Bronchial epithelial cell (primary cell): ENCODE measurements at regions not wholly inside any gene's neighbourhood (a gene's known extent, or its start where the extent isn't known, plus 50 kb on each side); places are given as distances from the start of the nearest gene placed in this dataset.
A peak's percentile ranks its signal among the peaks of the same experiment; 100 is the strongest.
"Not testable (repeated sequence)": the region's sequence is repeated elsewhere in the genome, so short reads cannot be mapped to it uniquely, and the experiment has no call there.

ENCODE experiments used
- DNase-seq: peaks from one replicate; pipeline ENCODE4 v3.0.0-alpha.2; 2010; ENCODE audit warnings: low read depth
- FAIRE-seq: peaks from 2 replicates; lab custom pipeline; 2011; peaks lifted over from hg19 to GRCh38; lab: Jason Lieb, UNC
- H3K27me3 ChIP-seq: 2 replicates; pipeline ENCODE4 v1.5.1; 2011; ENCODE audit warnings: low read length; ENCODE audit not compliant: control insufficient read depth, insufficient read depth
- H3K36me3 ChIP-seq: 2 replicates; pipeline ENCODE4 v1.5.1; 2011; ENCODE audit warnings: low read length; ENCODE audit not compliant: control insufficient read depth, insufficient read depth
- H3K4me3 ChIP-seq: 2 replicates; pipeline ENCODE4 v1.5.1; 2011; ENCODE audit warnings: mild to moderate bottlenecking, low read depth, low read length, control low read depth
- TF ChIP-seq, protein P1 (sequence below): IDR thresholded peaks from 2 replicates; pipeline ENCODE4 v1.5.1; 2011; ENCODE audit warnings: mild to moderate bottlenecking, moderate library complexity, low read length, control low read depth, inconsistent platforms; ENCODE audit not compliant: insufficient read depth, severe bottlenecking

DNA sequence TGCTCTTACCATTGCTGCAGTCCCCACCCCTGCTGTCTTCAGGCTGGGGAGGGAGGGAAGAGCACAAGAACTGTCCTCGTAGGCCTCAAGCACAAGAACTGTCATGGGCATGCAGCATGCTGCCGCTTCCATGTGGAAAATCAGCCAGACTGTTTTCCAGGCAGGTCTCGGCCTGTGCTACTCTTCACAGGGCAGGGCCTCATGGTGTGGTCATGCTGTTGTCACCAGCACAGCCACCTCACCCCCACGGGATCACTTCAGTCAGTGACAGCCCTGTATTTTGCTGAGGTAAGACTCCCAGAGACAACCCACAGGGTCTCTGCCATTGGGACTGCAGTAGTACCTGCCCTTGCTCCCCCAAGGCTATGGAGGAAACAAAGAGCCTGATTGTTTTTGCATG is 205.3 kb downstream of the NAP1L3 start:
- Histone ChIP-seq H3K4me3 (no peak overlapping the region), H3K27me3 (no peaks in the 10 kb centered on the region), H3K36me3 (no peaks in the 10 kb centered on the region)
- TF ChIP-seq, protein P1, sequence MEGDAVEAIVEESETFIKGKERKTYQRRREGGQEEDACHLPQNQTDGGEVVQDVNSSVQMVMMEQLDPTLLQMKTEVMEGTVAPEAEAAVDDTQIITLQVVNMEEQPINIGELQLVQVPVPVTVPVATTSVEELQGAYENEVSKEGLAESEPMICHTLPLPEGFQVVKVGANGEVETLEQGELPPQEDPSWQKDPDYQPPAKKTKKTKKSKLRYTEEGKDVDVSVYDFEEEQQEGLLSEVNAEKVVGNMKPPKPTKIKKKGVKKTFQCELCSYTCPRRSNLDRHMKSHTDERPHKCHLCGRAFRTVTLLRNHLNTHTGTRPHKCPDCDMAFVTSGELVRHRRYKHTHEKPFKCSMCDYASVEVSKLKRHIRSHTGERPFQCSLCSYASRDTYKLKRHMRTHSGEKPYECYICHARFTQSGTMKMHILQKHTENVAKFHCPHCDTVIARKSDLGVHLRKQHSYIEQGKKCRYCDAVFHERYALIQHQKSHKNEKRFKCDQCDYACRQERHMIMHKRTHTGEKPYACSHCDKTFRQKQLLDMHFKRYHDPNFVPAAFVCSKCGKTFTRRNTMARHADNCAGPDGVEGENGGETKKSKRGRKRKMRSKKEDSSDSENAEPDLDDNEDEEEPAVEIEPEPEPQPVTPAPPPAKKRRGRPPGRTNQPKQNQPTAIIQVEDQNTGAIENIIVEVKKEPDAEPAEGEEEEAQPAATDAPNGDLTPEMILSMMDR, result no peak
- no peak for DNase-seq
- peak; percentile 28 for FAIRE-seq

DNA sequence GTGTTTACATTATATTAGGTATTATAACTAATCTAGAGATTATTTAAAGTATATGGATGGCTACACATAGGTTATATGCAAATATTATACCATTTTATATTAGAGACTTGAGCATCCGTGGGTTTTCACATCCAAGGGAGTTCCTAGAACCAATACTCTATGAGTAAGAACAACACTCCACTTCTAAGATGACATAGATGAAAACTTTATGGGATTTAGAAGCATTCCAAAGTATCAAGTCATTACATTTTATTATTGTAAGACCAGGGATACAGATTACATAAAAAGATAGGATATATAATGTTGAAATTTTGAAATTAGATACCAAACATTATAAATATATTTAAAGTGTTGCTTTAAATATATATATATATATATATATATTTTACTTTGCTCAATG is 207.0 kb downstream of the NAP1L3 start:
- no peak overlapping the region for H3K4me3 ChIP-seq
- DNase-seq (no peak), FAIRE-seq (no peak)
- H3K36me3 ChIP-seq, result no peaks in the 10 kb centered on the region
- TF ChIP-seq, protein P1, result no peak
- H3K27me3 ChIP-seq, result no peaks in the 10 kb centered on the region

DNA sequence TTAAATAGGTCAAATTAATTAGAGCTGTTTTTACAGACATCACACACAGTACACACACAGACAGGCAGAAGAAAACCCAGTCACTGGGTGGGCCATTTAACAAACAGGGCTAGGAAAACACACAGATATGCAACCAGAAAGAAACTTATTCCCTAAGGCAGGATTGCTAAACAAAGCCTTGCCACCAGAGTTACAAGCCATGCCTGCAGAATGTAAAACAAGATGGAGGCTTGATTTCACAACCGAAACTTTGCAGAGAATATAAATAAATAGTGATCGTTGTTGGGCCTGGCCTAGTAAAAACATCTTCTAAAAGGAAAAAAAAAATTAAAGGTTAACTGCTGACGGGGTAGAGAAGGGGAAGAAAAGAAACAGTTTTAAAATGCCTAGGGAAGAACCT is 212.3 kb downstream of the NAP1L3 start:
- no peaks in the 10 kb centered on the region for H3K36me3 ChIP-seq
- no peaks in the 10 kb centered on the region for H3K27me3 ChIP-seq
- no peak overlapping the region for H3K4me3 ChIP-seq
- FAIRE-seq (no peak), DNase-seq (no peak)
- TF ChIP-seq, protein P1, result no peak

DNA sequence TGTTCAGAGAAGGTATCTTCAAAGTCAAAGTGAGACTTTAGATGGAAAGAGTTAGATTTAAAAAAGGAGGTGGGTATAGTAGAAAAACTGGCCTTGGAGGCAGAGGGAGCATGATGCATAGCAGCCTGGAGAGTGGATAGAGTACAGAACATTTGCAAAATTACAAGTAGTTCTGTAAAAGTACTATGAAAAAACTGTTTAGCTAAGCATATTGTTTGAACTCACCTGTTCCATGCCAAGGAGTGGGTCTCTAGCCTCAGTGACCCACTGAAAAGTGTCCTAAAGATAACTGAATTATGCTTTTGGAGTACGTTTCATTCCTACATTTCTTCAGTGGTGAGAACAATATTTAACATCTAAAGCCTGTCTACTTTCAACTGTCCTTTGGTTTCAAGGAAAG is 218.9 kb downstream of the NAP1L3 start:
- Histone ChIP-seq H3K27me3 (no peaks in the 10 kb centered on the region), H3K36me3 (no peaks in the 10 kb centered on the region), H3K4me3 (no peak overlapping the region)
- TF ChIP-seq, protein P1, result no peak
- no peak for FAIRE-seq
- no peak for DNase-seq

DNA sequence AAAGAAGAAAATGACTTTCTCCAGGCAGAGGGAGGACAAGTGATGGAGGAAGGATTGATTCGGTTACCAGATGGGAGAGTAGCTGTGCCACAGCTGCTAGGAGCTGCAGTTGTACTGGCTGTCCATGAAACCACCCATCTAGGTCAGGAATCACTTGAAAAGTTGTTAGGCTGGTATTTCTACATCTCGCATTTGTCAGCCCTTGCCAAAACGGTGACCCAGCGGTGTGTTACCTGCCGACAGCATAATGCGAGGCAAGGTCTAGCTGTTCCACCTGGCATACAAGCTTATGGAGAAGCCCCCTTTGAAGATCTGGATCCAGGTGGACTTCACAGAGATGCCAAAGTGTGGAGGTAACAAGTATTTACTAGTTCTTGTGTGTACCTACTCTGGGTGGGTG is 238.7 kb downstream of the NAP1L3 start:
- FAIRE-seq, H3K27me3 ChIP-seq, H3K4me3 ChIP-seq, H3K36me3 ChIP-seq, DNase-seq: not testable (repeated sequence)

DNA sequence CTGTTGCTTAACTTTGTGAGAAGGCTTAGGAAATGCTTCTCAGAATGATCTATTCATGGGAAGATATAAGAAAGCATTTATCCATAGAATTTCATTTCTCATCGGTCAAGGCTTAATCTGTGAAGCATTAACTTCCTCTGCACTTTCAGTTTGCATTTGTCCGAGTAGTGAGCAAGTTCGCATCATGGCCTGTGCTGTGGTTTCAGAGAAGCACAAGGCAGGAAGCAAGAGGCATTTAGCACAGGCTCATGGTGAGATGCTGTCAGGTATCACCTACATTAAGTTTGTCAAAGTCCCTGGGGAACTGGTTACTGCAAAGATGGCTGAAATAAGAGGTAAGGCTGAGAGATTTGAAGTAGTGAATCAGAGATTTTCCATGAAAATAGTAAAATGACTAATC is 244.9 kb downstream of the NAP1L3 start:
- no peak for FAIRE-seq
- TF ChIP-seq, protein P1, result no peak
- no peak for DNase-seq
- Histone ChIP-seq H3K4me3 (no peak overlapping the region), H3K36me3 (no peaks in the 10 kb centered on the region), H3K27me3 (no peaks in the 10 kb centered on the region)

DNA sequence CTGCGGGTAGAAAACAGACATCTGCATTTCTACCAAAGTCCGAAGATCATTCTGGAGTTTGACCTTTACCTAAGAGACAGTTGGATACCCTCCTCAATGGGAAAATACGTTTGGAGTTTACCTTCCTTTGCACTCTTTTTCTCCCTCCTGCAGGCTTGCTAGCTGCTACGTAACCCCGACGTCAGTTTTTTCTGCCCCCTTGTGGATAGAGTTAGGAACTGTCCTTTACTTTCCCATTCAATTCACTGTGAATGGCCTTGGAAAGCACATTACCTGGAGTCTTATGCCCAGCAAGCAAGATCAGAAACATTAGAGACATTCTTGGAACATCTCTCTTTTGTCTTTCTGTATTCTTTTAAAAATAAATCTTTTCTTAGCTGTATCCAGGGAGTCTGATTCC is 250.7 kb downstream of the NAP1L3 start:
- TF ChIP-seq, protein P1, result peak; percentile 14
- H3K4me3 ChIP-seq, result no peak overlapping the region
- no peaks in the 10 kb centered on the region for H3K27me3 ChIP-seq
- no peak for FAIRE-seq
- DNase-seq, result peak; percentile 4
- no peaks in the 10 kb centered on the region for H3K36me3 ChIP-seq
